Duodenal mucosa (tissue), 2 donors: ENCODE measurements at regions not wholly inside any gene's neighbourhood (a gene's known extent, or its start where the extent isn't known, plus 50 kb on each side); places are given as distances from the start of the nearest gene placed in this dataset.

Experiments used
- H3K27ac ChIP-seq: one replicate; pipeline ENCODE4 v1.7.0; 2013; ENCODE audit warnings: low read depth, low read length
- H3K27me3 ChIP-seq, 2 donors: one replicate each; pipeline ENCODE4 v1.7.0; 2013; ENCODE audit warnings: low read length in 2 of 2, control low read depth in 1 of 2; ENCODE audit not compliant: insufficient read depth in 2 of 2, control insufficient read depth in 1 of 2
- H3K36me3 ChIP-seq, 2 donors: one replicate each; pipeline ENCODE4 v1.7.0; 2013; ENCODE audit warnings: low read length in 2 of 2, control low read depth in 1 of 2; ENCODE audit not compliant: insufficient read depth in 2 of 2, control insufficient read depth in 1 of 2
- H3K4me1 ChIP-seq, 2 donors: one replicate each; pipeline ENCODE4 v1.7.0; 2013; ENCODE audit warnings: low read length in 2 of 2, control low read depth in 1 of 2; ENCODE audit not compliant: insufficient read depth in 2 of 2, control insufficient read depth in 1 of 2
- H3K4me3 ChIP-seq, 2 donors: one replicate each; pipeline ENCODE4 v1.7.0; 2013; ENCODE audit warnings: low read length in 2 of 2, low read depth in 1 of 2
- H3K9ac ChIP-seq, 2 donors: one replicate each; pipeline ENCODE4 v1.7.0; 2013; ENCODE audit warnings: low read length in 2 of 2, low read depth in 1 of 2
- H3K9me3 ChIP-seq, 2 donors: one replicate each; pipeline ENCODE4 v1.7.0; 2013; ENCODE audit warnings: low read length in 2 of 2, control low read depth in 1 of 2; ENCODE audit not compliant: control insufficient read depth in 1 of 2

- Histone ChIP-seq H3K4me1 (peaks cover 4 to 6% of the 10 kb centered on the region in 2 donors), H3K9ac (no peak overlapping the region), H3K36me3 (no peaks in the 10 kb centered on the region), H3K4me3 (no peak overlapping the region), H3K27ac (no peak overlapping the region), H3K27me3 (no peaks in the 10 kb centered on the region), H3K9me3 (no peaks in the 10 kb centered on the region)
Measured at GRCh38 chr2:236749346-236749745, 179.7 kb downstream of the ACKR3 start.

GRCh38 chr2:236752096-236752495, 182.5 kb downstream of the ACKR3 start:
- Histone ChIP-seq H3K9ac (no peak overlapping the region), H3K4me1 (peaks cover 4 to 6% of the 10 kb centered on the region in 2 donors), H3K27me3 (no peaks in the 10 kb centered on the region), H3K27ac (no peak overlapping the region), H3K9me3 (no peaks in the 10 kb centered on the region), H3K36me3 (no peaks in the 10 kb centered on the region), H3K4me3 (no peak overlapping the region)

GRCh38 chr2:236753606-236754270, 184.1 kb downstream of the ACKR3 start:
- Histone ChIP-seq H3K9me3 (no peaks in the 10 kb centered on the region), H3K36me3 (no peaks in the 10 kb centered on the region), H3K27me3 (no peaks in the 10 kb centered on the region), H3K4me1 (peaks cover 0 to 2% of the 10 kb centered on the region in 2 donors), H3K4me3 (no peak overlapping the region), H3K27ac (no peak overlapping the region), H3K9ac (no peak overlapping the region)

- Histone ChIP-seq H3K27me3 (no peaks in the 10 kb centered on the region), H3K36me3 (no peaks in the 10 kb centered on the region), H3K4me1 (no peaks in the 10 kb centered on the region), H3K27ac (no peak overlapping the region), H3K9ac (no peak overlapping the region), H3K9me3 (no peaks in the 10 kb centered on the region), H3K4me3 (no peak overlapping the region)
Measured at GRCh38 chr2:236754271-236754944, 184.8 kb downstream of the ACKR3 start.

GRCh38 chr2:236755278-236755840, 185.7 kb downstream of the ACKR3 start:
- no peaks in the 10 kb centered on the region for H3K9me3 ChIP-seq
- no peaks in the 10 kb centered on the region for H3K4me1 ChIP-seq
- H3K27me3 ChIP-seq = no peaks in the 10 kb centered on the region
- H3K9ac ChIP-seq = no peak overlapping the region
- no peaks in the 10 kb centered on the region for H3K36me3 ChIP-seq
- no peak overlapping the region for H3K4me3 ChIP-seq
- H3K27ac ChIP-seq = no peak overlapping the region

GRCh38 chr2:236758406-236758805, 188.8 kb downstream of the ACKR3 start:
- no peak overlapping the region for H3K27ac ChIP-seq
- H3K9me3 ChIP-seq = no peaks in the 10 kb centered on the region
- H3K36me3 ChIP-seq = no peaks in the 10 kb centered on the region
- H3K9ac ChIP-seq = no peak overlapping the region
- no peak overlapping the region for H3K4me3 ChIP-seq
- no peaks in the 10 kb centered on the region for H3K4me1 ChIP-seq
- H3K27me3 ChIP-seq = no peaks in the 10 kb centered on the region

GRCh38 chr2:236760246-236760645, 190.6 kb downstream of the ACKR3 start:
- Histone ChIP-seq H3K4me3 (no peak overlapping the region), H3K36me3 (no peaks in the 10 kb centered on the region), H3K9me3 (no peaks in the 10 kb centered on the region), H3K4me1 (no peaks in the 10 kb centered on the region), H3K27me3 (no peaks in the 10 kb centered on the region), H3K9ac (no peak overlapping the region), H3K27ac (no peak overlapping the region)

- Histone ChIP-seq H3K4me3 (no peak overlapping the region), H3K9ac (no peak overlapping the region), H3K36me3 (no peaks in the 10 kb centered on the region), H3K27ac (no peak overlapping the region), H3K4me1 (no peaks in the 10 kb centered on the region), H3K9me3 (no peaks in the 10 kb centered on the region), H3K27me3 (no peaks in the 10 kb centered on the region)
Measured at GRCh38 chr2:236761358-236761757, 191.7 kb downstream of the ACKR3 start.

GRCh38 chr2:236762628-236763027, 193.0 kb downstream of the ACKR3 start:
- no peaks in the 10 kb centered on the region for H3K27me3 ChIP-seq
- no peaks in the 10 kb centered on the region for H3K4me1 ChIP-seq
- H3K27ac ChIP-seq = no peak overlapping the region
- peaks cover 0 to 6% of the 10 kb centered on the region in 2 donors for H3K9me3 ChIP-seq
- no peak overlapping the region for H3K4me3 ChIP-seq
- no peak overlapping the region for H3K9ac ChIP-seq
- H3K36me3 ChIP-seq = no peaks in the 10 kb centered on the region

- Histone ChIP-seq H3K9me3 (peaks cover 0 to 6% of the 10 kb centered on the region in 2 donors), H3K27me3 (no peaks in the 10 kb centered on the region), H3K36me3 (no peaks in the 10 kb centered on the region), H3K4me3 (no peak overlapping the region), H3K9ac (no peak overlapping the region), H3K4me1 (no peaks in the 10 kb centered on the region), H3K27ac (no peak overlapping the region)
Measured at GRCh38 chr2:236763857-236764256, 194.2 kb downstream of the ACKR3 start.
